AG04449 (cell line): ENCODE measurements at regions not wholly inside any gene's neighbourhood (a gene's known extent, or its start where the extent isn't known, plus 50 kb on each side); places are given as distances from the start of the nearest gene placed in this dataset.

Experiments
- CTCF ChIA-PET: fragments of 350-600 bp; formaldehyde crosslinking; extraction: SDS; loops from one replicate; lab custom pipeline; 2021; ENCODE audit warnings: antibody characterized with exemption; lab: Yijun Ruan, JAX
- POLR2A ChIA-PET: fragments of 400-600, 350-600 bp; formaldehyde crosslinking; extraction: SDS; loops from one replicate; lab custom pipeline; 2020; ENCODE audit warnings: antibody characterized with exemption, inconsistent platforms; lab: Yijun Ruan, JAX
- DNase-seq: peaks from one replicate; pipeline ENCODE4 v3.0.0-alpha.2; 2010; ENCODE audit warnings: low read depth, low spot score
- H3K4me3 ChIP-seq: 2 replicates; pipeline ENCODE4 v1.5.1; 2011; ENCODE audit warnings: low read depth, mild to moderate bottlenecking, control low read depth, low read length
- TF ChIP-seq, protein P1 (sequence below): IDR thresholded peaks from one replicate; pipeline ENCODE4 v1.5.1; 2011; ENCODE audit warnings: mild to moderate bottlenecking, moderate library complexity, low read length, control low read depth, inconsistent platforms; ENCODE audit not compliant: insufficient read depth; ENCODE audit errors: missing control alignments

DNA sequence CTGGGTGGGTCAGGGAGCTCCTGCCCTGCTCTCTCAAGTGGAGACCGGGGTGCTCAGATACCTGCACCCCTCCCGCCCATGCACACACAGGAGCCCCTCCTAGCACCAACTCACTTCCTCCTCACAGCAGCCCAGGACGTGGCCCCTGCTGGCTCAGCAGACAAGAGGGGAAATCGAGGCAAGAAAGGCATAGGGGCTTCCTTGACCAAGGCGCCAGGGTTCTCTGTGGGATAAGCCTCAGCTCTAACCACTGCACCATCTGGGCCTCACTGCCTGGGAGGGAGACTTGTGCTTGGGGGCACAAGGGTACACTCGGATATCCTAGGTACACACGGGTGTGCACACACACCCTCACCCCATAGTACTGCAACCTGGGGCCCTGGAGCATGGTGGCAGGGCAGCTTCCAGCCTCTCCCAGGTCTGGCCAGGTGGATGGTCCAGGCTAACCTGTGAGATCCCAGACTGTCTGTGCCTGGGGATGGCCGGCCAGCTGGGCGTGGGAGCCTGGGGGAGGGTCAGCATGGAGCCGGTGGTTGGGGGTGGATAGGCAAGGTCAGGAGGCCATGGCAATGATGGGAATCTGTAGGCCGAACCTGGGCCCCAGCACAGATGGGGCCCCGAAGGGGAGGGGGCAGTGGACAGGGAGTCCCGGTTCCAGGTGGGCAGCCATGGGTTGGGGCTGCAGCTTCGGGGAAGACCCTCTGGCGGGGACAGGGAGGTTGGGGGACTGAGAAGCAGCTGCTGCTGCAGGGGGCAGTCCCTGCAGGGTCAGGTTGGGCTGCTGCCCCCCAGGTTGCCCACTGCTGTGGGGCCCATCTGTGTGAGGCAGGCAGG lies 312.4 kb downstream of the TMEM121 start:
- TF ChIP-seq, protein P1, sequence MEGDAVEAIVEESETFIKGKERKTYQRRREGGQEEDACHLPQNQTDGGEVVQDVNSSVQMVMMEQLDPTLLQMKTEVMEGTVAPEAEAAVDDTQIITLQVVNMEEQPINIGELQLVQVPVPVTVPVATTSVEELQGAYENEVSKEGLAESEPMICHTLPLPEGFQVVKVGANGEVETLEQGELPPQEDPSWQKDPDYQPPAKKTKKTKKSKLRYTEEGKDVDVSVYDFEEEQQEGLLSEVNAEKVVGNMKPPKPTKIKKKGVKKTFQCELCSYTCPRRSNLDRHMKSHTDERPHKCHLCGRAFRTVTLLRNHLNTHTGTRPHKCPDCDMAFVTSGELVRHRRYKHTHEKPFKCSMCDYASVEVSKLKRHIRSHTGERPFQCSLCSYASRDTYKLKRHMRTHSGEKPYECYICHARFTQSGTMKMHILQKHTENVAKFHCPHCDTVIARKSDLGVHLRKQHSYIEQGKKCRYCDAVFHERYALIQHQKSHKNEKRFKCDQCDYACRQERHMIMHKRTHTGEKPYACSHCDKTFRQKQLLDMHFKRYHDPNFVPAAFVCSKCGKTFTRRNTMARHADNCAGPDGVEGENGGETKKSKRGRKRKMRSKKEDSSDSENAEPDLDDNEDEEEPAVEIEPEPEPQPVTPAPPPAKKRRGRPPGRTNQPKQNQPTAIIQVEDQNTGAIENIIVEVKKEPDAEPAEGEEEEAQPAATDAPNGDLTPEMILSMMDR = no peak
- CTCF ChIA-PET = no interaction called here
- DNase-seq = no peak

GRCh38 chr14:105839425-105840265 lies 313.3 kb downstream of the TMEM121 start:
- CTCF ChIA-PET = no interaction called here

More for the DNA sequence above, 312.4 kb downstream of the TMEM121 start:
- POLR2A ChIA-PET = no interaction called here
- no peak overlapping the region for H3K4me3 ChIP-seq

GRCh38 chr14:105840266-105841021 lies 314.1 kb downstream of the TMEM121 start:
- POLR2A ChIA-PET = no interaction called here
- TF ChIP-seq, protein P1 = no peak
- CTCF ChIA-PET = no interaction called here
- no peak for DNase-seq
- no peak overlapping the region for H3K4me3 ChIP-seq

More at GRCh38 chr14:105839425-105840265, 313.3 kb downstream of the TMEM121 start:
- no peak overlapping the region for H3K4me3 ChIP-seq
- no peak for DNase-seq
- TF ChIP-seq, protein P1 = no peak
- POLR2A ChIA-PET = no interaction called here

GRCh38 chr14:105841022-105842009 lies 314.9 kb downstream of the TMEM121 start:
- no peak overlapping the region for H3K4me3 ChIP-seq
- TF ChIP-seq, protein P1 = no peak
- DNase-seq = no peak
- ChIA-PET POLR2A (no interaction called here), CTCF (no interaction called here)

GRCh38 chr14:105842105-105842504 lies 315.7 kb downstream of the TMEM121 start:
- CTCF ChIA-PET = no interaction called here
- POLR2A ChIA-PET = no interaction called here
- no peak overlapping the region for H3K4me3 ChIP-seq
- TF ChIP-seq, protein P1 = no peak
- no peak for DNase-seq
